CD4-positive, alpha-beta T cell (primary cell): ENCODE measurements at regions not wholly inside any gene's neighbourhood (a gene's known extent, or its start where the extent isn't known, plus 50 kb on each side); places are given as distances from the start of the nearest gene placed in this dataset.

ENCODE experiments used
- ATAC-seq: fragments of 200-7000 bp; cut with Tn5 transposase; one replicate; pipeline ENCODE4 v1.10.0; 2022; ENCODE audit warnings: mild to moderate bottlenecking; ENCODE audit not compliant: poor library complexity
- CTCF ChIA-PET: fragments of 350-600 bp; sonication (Branson Sonifier 250); formaldehyde crosslinking; loops from one replicate; lab custom pipeline; 2021; ENCODE audit warnings: antibody characterized with exemption, inconsistent platforms; lab: Charles Lee
- POLR2A ChIA-PET: fragments of 350-600 bp; sonication (Branson Sonifier 250); formaldehyde crosslinking; loops from one replicate; lab custom pipeline; 2021; ENCODE audit warnings: antibody characterized with exemption, inconsistent platforms; lab: Charles Lee
- DNase-seq, 14 experiments: peaks; one replicate each; pipeline ENCODE4 v3.0.0-alpha.2; 2013 to 2020; ENCODE audit warnings: mixed read lengths in 2 of 14
- H3K27ac ChIP-seq, 2 donors: one replicate each; pipeline versions ENCODE4 v1.5.1 to v1.7.0; 2013; ENCODE audit warnings: low read length in 2 of 2, low read depth in 1 of 2, mild to moderate bottlenecking in 1 of 2
- H3K27me3 ChIP-seq, 2 experiments: 1 replicate in 1 of 2; 2 replicates in 1 of 2; pipeline versions ENCODE4 v1.6.1 to v1.7.0; 2013; ENCODE audit warnings: low read length in 2 of 2, control low read depth in 1 of 2, mild to moderate bottlenecking in 1 of 2, moderate library complexity in 1 of 2; ENCODE audit not compliant: insufficient read depth in 2 of 2, control insufficient read depth in 1 of 2
- H3K36me3 ChIP-seq: one replicate; pipeline ENCODE4 v1.6.1; 2013; ENCODE audit warnings: low read length, control low read depth; ENCODE audit not compliant: insufficient read depth
- H3K4me1 ChIP-seq: one replicate; pipeline ENCODE4 v1.6.1; 2013; ENCODE audit warnings: low read length, control low read depth; ENCODE audit not compliant: insufficient read depth
- H3K4me3 ChIP-seq: one replicate; pipeline ENCODE4 v1.5.1; 2013; ENCODE audit warnings: mild to moderate bottlenecking, low read length, moderate library complexity
- H3K9me3 ChIP-seq, 2 experiments: 1 replicate in 1 of 2; 2 replicates in 1 of 2; pipeline versions ENCODE4 v1.6.1 to v1.7.0; 2013; ENCODE audit warnings: low read length in 2 of 2, mild to moderate bottlenecking in 2 of 2, control low read depth in 1 of 2, moderate library complexity in 1 of 2; ENCODE audit not compliant: control insufficient read depth in 1 of 2, insufficient read depth in 1 of 2
- H3K27ac Mint-ChIP-seq: one replicate; pipeline ENCODE4 v1.8.0; 2020; ENCODE audit warnings: mixed read lengths
- H3K27me3 Mint-ChIP-seq: one replicate; pipeline ENCODE4 v1.8.0; 2021; ENCODE audit warnings: mixed read lengths
- H3K36me3 Mint-ChIP-seq: one replicate; pipeline ENCODE4 v1.8.0; 2021; ENCODE audit warnings: low read depth, mixed read lengths
- H3K4me1 Mint-ChIP-seq: one replicate; pipeline ENCODE4 v1.8.0; 2021; ENCODE audit warnings: low read depth, mixed read lengths
- H3K4me3 Mint-ChIP-seq: one replicate; pipeline ENCODE4 v1.8.0; 2020; ENCODE audit warnings: mild to moderate bottlenecking, mixed read lengths
- H3K9me3 Mint-ChIP-seq: one replicate; pipeline ENCODE4 v1.8.0; 2020; ENCODE audit warnings: mixed read lengths
- intact Hi-C, 2 experiments: fragments of 100-400 bp; cut with DNase I in 1 of 2; cut with micrococcal nuclease in 1 of 2; formaldehyde crosslinking; loops; one replicate each; pipeline versions ENCODE4 v1.15.1 to v1.9.0; 2023 to 2025; cut with DNase I, micrococcal nuclease
- TF ChIP-seq, protein P1 (sequence below): fragments of 200-600 bp; IDR thresholded peaks from one replicate; pipeline ENCODE4 v1.8.0; 2022; ENCODE audit warnings: antibody characterized with exemption, mild to moderate bottlenecking

DNA sequence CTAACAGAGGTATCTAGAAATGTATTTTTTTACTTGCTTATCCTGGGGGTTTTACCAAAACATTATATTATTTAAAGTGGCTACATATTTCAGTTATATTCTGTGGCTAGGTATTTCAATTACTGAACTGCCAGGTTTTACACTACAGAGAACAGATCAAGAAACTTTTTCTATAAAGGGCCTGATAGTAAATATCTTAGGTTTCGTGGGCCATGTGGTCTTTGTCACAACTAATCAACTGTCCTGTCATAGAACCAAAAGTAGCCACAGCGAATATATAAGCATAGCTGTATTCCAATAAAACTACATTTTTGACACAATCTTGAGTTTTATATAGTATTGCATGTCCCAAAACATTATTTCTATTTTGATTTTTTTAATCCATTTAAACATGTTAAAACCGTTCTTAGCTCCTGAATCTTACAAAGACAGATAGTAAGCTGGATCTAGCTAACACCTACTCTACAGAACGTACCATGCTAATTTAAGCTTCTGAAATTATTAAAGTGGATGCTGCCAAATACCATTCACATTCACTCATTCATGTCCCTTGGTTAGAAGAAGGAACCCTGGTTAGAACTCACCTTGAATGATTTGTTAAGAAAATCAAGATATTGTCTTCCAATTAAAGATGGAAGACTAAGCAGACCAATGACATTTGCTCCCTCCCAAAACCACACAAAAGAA lies 118.2 kb upstream of the TGFBR2 start:
- POLR2A ChIA-PET = no interaction called here

DNA sequence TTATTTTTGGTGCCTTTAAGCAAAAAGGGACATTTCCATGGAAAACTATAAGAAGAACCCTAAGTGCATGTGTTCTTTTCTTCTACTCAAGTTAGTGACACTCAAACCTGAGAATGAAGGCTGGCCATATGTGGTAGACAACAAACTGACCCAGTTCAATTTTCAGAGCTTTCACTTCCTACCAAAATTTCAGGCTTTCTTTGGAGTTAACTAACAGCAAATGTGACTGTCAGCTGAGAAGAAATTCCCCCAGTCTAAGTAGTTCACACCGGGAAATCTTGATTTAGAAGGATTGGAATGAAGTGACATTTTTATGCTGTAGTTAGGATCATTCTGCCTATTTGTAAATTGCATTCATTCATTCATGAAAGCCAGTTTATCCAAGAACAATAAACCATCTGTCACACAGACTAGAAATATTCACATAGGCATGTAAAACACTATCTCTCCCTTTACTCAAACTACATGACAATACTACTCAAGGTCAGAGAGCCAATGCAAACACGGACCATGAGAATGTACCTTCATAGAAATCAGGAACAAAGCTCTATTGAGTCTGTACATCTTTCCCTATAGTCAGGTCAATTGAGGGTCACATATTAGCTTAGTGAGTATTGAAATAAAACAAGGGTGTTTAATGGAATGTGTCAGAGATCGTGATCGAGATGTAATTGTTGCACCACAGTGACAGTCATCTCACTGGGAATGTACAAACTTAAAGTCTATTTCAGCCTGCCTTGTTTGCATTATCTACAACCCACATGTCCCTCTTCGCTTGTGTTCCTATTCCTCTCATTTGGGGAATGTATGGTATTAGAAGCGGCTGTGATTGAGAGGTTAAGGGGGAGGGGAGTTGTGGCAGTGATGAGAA lies 113.8 kb upstream of the TGFBR2 start:
- Mint-ChIP-seq H3K4me1 (peaks cover 31% of the 10 kb centered on the region), H3K36me3 (peaks cover 15% of the 10 kb centered on the region), H3K4me3 (no peak overlapping the region), H3K27ac (no peak overlapping the region), H3K9me3 (peaks cover 9% of the 10 kb centered on the region), H3K27me3 (no peaks in the 10 kb centered on the region)
- no peak for DNase-seq
- H3K36me3 ChIP-seq = no peaks in the 10 kb centered on the region
- no peak overlapping the region for H3K4me3 ChIP-seq
- H3K4me1 ChIP-seq = no peaks in the 10 kb centered on the region
- peaks cover 3 to 17% of the 10 kb centered on the region in 2 experiments for H3K9me3 ChIP-seq
- CTCF ChIA-PET = no interaction called here
- intact Hi-C loops = no loop called here
- H3K27me3 ChIP-seq = no peaks in the 10 kb centered on the region
- no peak overlapping the region for H3K27ac ChIP-seq
- POLR2A ChIA-PET = no interaction called here
- ATAC-seq = no peak
- TF ChIP-seq, protein P1, sequence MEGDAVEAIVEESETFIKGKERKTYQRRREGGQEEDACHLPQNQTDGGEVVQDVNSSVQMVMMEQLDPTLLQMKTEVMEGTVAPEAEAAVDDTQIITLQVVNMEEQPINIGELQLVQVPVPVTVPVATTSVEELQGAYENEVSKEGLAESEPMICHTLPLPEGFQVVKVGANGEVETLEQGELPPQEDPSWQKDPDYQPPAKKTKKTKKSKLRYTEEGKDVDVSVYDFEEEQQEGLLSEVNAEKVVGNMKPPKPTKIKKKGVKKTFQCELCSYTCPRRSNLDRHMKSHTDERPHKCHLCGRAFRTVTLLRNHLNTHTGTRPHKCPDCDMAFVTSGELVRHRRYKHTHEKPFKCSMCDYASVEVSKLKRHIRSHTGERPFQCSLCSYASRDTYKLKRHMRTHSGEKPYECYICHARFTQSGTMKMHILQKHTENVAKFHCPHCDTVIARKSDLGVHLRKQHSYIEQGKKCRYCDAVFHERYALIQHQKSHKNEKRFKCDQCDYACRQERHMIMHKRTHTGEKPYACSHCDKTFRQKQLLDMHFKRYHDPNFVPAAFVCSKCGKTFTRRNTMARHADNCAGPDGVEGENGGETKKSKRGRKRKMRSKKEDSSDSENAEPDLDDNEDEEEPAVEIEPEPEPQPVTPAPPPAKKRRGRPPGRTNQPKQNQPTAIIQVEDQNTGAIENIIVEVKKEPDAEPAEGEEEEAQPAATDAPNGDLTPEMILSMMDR = no peak

More for the DNA sequence above, 118.2 kb upstream of the TGFBR2 start:
- no peaks in the 10 kb centered on the region for H3K27me3 ChIP-seq
- CTCF ChIA-PET = interaction anchor here (0.7 kb wide), 1 partner anchor 16 kb away, joined by 3 read pairs; no protein-coding TSS in a partner anchor
- H3K27me3 Mint-ChIP-seq = no peaks in the 10 kb centered on the region
- H3K36me3 ChIP-seq = no peaks in the 10 kb centered on the region
- TF ChIP-seq, protein P1 = no peak
- no peak overlapping the region for H3K4me3 Mint-ChIP-seq
- ATAC-seq (no peak), DNase-seq (no peak)
- H3K9me3 Mint-ChIP-seq = peaks cover 9% of the 10 kb centered on the region
- H3K27ac Mint-ChIP-seq = no peak overlapping the region
- intact Hi-C loops = no loop called here
- no peaks in the 10 kb centered on the region for H3K4me1 ChIP-seq
- peaks cover 5% of the 10 kb centered on the region for H3K4me1 Mint-ChIP-seq
- peaks cover 5 to 17% of the 10 kb centered on the region in 2 experiments for H3K9me3 ChIP-seq
- peaks cover 15% of the 10 kb centered on the region for H3K36me3 Mint-ChIP-seq
- H3K27ac ChIP-seq = no peak overlapping the region
- no peak overlapping the region for H3K4me3 ChIP-seq

DNA sequence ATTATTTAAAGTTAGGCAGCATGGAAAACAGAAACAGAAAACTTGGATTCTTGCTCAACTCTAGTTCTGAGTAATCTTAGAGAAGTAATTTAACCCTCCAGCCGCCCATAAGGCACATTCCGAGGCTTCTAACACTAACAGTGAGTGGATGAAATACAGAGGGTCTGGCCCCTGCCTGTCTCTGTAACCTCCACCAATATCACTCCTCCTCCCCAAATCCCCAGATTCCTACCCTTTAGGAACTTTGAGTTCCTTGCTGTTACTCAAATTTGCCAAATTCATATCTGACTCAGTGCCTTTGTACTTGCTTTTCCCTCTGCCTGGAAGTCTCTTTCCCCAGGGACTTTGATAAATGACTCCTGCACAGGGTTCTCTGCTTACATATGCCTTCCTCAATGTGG lies 112.5 kb upstream of the TGFBR2 start:
- Histone ChIP-seq H3K36me3 (no peaks in the 10 kb centered on the region), H3K4me3 (no peak overlapping the region), H3K27me3 (no peaks in the 10 kb centered on the region), H3K9me3 (peaks cover 0 to 3% of the 10 kb centered on the region in 2 experiments), H3K4me1 (no peaks in the 10 kb centered on the region), H3K27ac (no peak overlapping the region)
- TF ChIP-seq, protein P1 = no peak
- H3K9me3 Mint-ChIP-seq = peaks cover 5% of the 10 kb centered on the region
- ATAC-seq (no peak), DNase-seq (no peak)
- POLR2A ChIA-PET = no interaction called here
- H3K4me3 Mint-ChIP-seq = no peak overlapping the region
- H3K27ac Mint-ChIP-seq = no peak overlapping the region
- H3K36me3 Mint-ChIP-seq = peaks cover 10% of the 10 kb centered on the region
- intact Hi-C loops = no loop called here
- H3K27me3 Mint-ChIP-seq = no peaks in the 10 kb centered on the region
- peaks cover 34% of the 10 kb centered on the region for H3K4me1 Mint-ChIP-seq
- CTCF ChIA-PET = interaction anchor here (0.7 to 1.0 kb wide), 2 partner anchors 10 to 205 kb away, joined by 3 read pairs; no protein-coding TSS in a partner anchor
